GM19043 (cell line): ENCODE measurements at regions not wholly inside any gene's neighbourhood (a gene's known extent, or its start where the extent isn't known, plus 50 kb on each side); places are given as distances from the start of the nearest gene placed in this dataset.
"Not testable (repeated sequence)": the region's sequence is repeated elsewhere in the genome, so short reads cannot be mapped to it uniquely, and the experiment has no call there.

Experiments
- ATAC-seq: cut with Tn5 transposase; IDR thresholded peaks from one replicate; pipeline ENCODE4 v1.9.1; 2021; ENCODE audit warnings: low read depth; ENCODE audit not compliant: unreplicated experiment

DNA sequence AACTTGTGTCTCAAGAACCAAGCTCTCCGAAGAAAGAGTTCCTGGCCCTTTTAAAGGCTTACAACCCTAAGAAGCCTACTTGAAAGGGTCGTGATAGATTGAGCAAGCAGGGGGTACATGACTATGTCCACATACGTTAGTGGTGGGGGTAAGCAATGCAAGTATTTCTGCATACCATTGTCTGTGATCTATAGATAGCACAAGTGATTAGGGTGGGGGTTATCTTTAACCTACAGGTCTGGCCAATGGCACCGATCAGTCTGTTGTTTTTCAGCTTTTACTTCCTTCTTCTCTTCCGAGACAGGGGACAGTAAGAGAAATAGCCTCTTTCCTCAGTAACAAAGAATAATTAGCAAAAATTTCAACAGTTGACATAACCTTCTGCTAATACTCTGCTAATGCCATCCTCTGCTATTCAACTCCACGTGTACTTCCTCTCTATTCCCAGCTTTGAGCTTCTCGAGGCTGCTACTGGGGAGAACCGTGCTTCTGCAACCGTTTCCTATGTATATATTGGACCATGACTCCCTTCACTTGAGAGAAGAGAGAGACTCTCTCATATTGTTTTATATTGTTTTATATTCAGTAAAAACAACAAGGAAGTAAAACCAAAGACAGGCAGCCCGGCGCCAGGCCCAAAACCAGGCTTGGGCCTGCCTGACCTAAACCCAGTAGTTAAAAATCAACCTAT lies 727.7 kb upstream of the NCAM2 start:
- no peak for ATAC-seq

GRCh38 chr21:20272791-20273362 lies 725.3 kb upstream of the NCAM2 start:
- no peak for ATAC-seq

GRCh38 chr21:20276377-20276776 lies 721.8 kb upstream of the NCAM2 start:
- no peak for ATAC-seq

DNA sequence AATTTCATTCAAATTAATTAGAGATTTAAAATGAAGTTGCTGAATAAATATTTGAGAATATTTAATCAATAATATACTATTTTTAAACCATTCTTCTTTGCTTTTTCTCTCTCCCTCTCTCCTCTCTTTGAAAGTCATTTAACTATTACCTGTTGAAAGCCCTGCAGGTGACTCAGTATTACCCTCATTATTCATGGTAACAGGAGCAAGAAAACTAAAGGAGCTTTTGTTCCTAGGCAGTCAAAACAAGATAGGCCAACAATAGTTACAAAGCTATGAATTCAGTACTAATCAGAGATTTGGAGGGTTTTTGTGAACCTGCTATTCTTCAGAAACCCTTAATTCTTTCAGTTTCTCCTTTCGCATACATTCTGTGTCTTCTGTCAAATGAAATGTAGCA lies 721.3 kb upstream of the NCAM2 start:
- ATAC-seq = no peak

- ATAC-seq = no peak
These were observed 714.4 kb upstream of the NCAM2 start for GRCh38 chr21:20283836-20284235.

- no peak for ATAC-seq
These were observed 705.9 kb upstream of the NCAM2 start for GRCh38 chr21:20292280-20292679.

DNA sequence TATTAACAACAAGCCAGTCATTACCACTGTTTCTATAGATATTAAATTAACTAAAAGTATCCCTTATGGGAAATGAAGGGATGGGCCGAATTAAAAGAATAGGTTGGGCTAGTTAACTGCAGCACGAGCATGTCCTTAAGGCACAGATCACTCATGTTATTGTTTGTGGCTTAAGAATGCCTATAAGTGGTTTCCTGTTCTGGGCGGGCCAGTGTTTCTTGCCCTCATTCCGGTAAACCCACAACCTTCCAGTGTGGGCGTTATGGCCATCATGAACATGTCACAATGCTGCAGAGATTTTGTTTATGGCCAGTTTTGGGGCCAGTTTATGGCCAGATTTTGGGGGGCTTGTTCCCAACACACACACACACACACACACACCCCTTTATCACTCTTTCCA lies 705.4 kb upstream of the NCAM2 start:
- not testable (repeated sequence) for ATAC-seq

GRCh38 chr21:20301395-20301794 lies 696.8 kb upstream of the NCAM2 start:
- no peak for ATAC-seq

DNA sequence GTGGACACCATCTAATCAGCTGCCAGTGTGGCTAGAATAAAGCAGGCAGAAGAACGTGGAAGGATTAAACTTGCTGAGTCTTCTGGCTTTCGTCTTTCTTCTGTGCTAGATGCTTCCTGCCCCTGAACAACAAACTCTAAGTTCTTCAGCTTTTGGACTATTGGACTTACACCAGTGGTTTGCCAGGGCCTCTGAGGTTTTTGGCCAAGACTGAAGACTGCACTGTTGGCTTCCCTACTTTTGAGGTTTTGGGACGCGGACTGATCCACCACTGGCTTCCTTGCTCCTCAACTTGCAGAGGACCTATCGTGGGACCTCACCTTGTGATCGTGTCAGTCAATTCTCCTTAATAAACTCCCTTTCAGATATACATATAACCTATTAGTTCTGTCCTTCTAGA lies 696.1 kb upstream of the NCAM2 start:
- no peak for ATAC-seq

DNA sequence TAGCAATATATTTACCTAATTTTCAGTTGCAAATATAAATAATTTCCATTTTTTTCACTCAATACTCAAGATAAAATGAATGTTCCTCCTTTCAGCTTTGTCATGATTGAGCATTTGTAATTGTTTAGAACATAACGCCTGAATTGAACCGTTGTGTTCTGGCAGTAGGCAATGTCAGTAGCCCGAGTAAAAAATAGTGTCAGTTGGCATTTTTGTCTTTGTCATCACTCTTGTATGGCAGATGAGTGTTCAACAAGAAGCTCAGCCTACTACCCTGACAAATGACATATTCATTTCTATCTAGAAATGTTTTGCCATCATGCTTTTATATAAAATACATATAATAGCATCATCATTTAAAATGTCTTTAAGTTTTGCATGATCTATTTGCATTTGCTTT lies 691.4 kb upstream of the NCAM2 start:
- no peak for ATAC-seq

DNA sequence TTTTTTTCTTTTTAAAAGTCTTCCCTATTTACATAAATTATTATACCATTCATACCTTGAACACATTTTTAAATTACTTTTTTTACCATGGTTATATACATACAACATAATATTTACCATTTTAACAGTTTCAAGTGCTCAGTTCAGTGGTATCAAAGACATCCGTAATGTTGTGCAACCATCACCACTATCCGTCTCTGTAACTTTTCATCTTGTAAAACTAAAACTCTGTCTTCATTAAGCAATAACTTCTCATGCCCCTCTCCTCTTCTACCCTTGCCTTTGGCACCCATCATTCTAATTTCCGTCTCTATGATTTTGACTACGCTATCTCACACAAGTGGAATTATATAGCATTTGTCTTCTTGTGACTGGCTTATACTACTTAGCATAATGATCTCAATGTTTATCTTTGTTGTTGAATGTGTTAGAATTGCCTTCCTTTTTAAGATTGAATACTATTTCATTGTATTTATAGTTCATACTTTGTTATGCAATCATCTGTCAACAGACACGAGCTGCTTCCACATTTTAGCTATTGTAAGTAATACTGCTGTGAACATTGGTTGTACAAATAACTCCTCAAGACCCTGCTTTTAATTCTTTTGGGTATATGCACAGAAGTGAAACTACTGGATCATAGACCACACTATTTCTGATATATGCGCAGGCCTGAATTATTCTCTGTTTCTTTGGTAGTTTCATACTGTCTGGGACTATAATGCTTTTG lies 689.5 kb upstream of the NCAM2 start:
- no peak for ATAC-seq

- ATAC-seq = no peak
These were observed 686.9 kb upstream of the NCAM2 start for GRCh38 chr21:20311234-20311787.

DNA sequence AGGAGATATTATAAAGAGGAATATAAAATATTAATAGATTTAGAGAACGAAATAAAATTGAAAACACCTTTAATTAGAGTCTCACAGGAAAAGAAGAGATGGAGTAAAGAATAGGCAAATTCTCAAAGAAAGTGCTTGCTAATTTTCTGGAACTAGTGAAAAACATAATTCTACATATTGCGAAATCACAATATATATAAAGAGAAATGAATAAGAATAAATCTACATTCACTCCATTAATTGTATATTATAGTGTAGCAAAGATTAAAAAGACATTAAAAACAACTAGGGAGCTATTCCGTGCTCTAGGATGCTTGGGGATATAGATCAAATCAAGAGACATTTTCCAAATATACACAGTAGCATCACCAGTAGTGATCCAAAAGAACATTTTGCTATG lies 685.2 kb upstream of the NCAM2 start:
- ATAC-seq = no peak

- no peak for ATAC-seq
These were observed 683.2 kb upstream of the NCAM2 start for GRCh38 chr21:20315042-20315441.

- ATAC-seq = no peak
These were observed 668.6 kb upstream of the NCAM2 start for GRCh38 chr21:20329636-20330035.

GRCh38 chr21:20330652-20331051 lies 667.6 kb upstream of the NCAM2 start:
- ATAC-seq = no peak

- ATAC-seq = no peak
These were observed 663.6 kb upstream of the NCAM2 start for GRCh38 chr21:20334585-20334984.

GRCh38 chr21:20341431-20341830 lies 656.8 kb upstream of the NCAM2 start:
- ATAC-seq = no peak

GRCh38 chr21:20343186-20343585 lies 655.0 kb upstream of the NCAM2 start:
- ATAC-seq = no peak

DNA sequence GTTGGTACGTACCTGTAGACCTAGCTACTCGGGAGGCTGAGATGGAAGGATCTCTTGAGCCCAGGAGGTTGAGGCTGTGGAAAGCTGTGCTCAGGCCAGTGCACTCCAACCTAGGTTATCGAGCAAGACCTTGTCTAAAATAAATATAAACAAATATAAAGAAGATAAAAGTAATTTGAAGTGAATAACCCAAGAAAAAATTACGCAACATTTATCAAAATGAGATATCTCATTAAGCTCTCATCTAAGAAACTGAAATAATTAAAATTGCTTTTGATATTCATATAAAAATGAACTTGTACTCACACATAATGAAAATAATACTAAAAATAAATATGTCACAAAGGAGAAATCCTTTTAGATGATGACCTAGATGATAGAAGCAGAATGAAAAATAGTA lies 647.1 kb upstream of the NCAM2 start:
- no peak for ATAC-seq

- ATAC-seq = no peak
These were observed 644.9 kb upstream of the NCAM2 start for GRCh38 chr21:20353351-20353750.

GRCh38 chr21:20373031-20373430 lies 625.2 kb upstream of the NCAM2 start:
- ATAC-seq = no peak
